Lower leg skin (tissue), 4 donors: ENCODE measurements at regions not wholly inside any gene's neighbourhood (a gene's known extent, or its start where the extent isn't known, plus 50 kb on each side); places are given as distances from the start of the nearest gene placed in this dataset.

ENCODE experiments used
- DNase-seq, 2 donors: peaks; one replicate each; pipeline ENCODE4 v3.0.0-alpha.2; 2019; ENCODE audit warnings: low spot score in 2 of 2
- H3K4me3 ChIP-seq: fragments of 200-600 bp; sonication (generic); 2 replicates; pipeline ENCODE4 v1.5.1; 2017; ENCODE audit warnings: mild to moderate bottlenecking, low read depth; ENCODE audit not compliant: poor library complexity, severe bottlenecking
- CTCF ChIP-seq, 3 donors: fragments of 450-650 bp; IDR thresholded peaks; one replicate each; pipeline ENCODE4 v1.5.1; 2016; ENCODE audit warnings: antibody characterized with exemption in 3 of 3, mild to moderate bottlenecking in 3 of 3, moderate library complexity in 2 of 3
- POLR2A ChIP-seq, 2 donors: fragments of 450-650 bp; IDR thresholded peaks; one replicate each; pipeline ENCODE4 v1.6.1; 2016 to 2017; ENCODE audit warnings: antibody characterized with exemption in 2 of 2, mild to moderate bottlenecking in 1 of 2, moderate library complexity in 1 of 2
- WGBS, 2 donors: methylation state at CpG; one replicate each; pipeline ENCODE4 v1.1.5; 2018; 5-methylcytosine and 5-hydroxymethylcytosine counted together
- intact Hi-C: fragments of 100-400 bp; cut with DNase I; formaldehyde crosslinking; loops from one replicate; pipeline ENCODE4 v1.15.0; 2023; ENCODE audit warnings: low total_unique reads

GRCh38 chr5:56330806-56331205, 97.7 kb upstream of the ANKRD55 start:
- H3K4me3 ChIP-seq: no peak overlapping the region
- intact Hi-C loops: no loop called here
- no peak for DNase-seq
- TF ChIP-seq POLR2A (IDR thresholded peaks at IDR 0.05) (no peak), CTCF (IDR thresholded peaks at IDR 0.05) (no peak)
- WGBS, 2 donors: 84 to 85% methylated on average over 1 of the region's 1 CpG

DNA sequence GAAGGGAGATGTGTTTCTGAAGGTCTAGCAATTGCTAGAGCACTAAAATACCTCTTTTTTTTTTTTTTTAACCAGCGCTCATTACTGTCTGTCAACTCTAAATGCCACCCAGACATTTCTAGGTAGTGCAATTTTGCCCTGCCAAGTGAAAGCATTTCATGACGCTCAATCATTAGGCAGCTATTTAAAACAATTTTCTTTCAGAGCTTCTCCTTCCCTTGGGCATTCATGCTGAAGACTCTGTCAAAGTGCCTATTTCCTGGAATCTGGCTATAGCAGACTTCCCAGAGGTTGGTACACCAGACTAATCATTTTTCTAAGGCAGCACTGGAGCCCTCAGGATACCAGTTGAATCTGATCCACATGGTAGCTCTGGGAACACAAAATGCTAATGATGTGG, 97.0 kb upstream of the ANKRD55 start:
- 27 to 46% methylated on average over 2 of the region's 2 CpGs for WGBS, 2 donors
- TF ChIP-seq CTCF (IDR thresholded peaks at IDR 0.05) (no peak), POLR2A (IDR thresholded peaks at IDR 0.05) (no peak)
- no peak for DNase-seq
- intact Hi-C loops: no loop called here
- H3K4me3 ChIP-seq: no peak overlapping the region

- H3K4me3 ChIP-seq: no peak overlapping the region
Observed at GRCh38 chr5:56329652-56330051, 96.5 kb upstream of the ANKRD55 start.

GRCh38 chr5:56328753-56329560, 95.8 kb upstream of the ANKRD55 start:
- WGBS, 2 donors: 61 to 62% methylated on average over 3 of the region's 3 CpGs
- TF ChIP-seq CTCF (IDR thresholded peaks at IDR 0.05) (no peak), POLR2A (IDR thresholded peaks at IDR 0.05) (no peak)
- no peak for DNase-seq
- no peak overlapping the region for H3K4me3 ChIP-seq
- intact Hi-C loops: no loop called here

More at GRCh38 chr5:56329652-56330051, 96.5 kb upstream of the ANKRD55 start:
- 74 to 82% methylated on average over 3 of the region's 3 CpGs for WGBS, 2 donors
- no peak for DNase-seq
- no peak for TF ChIP-seq POLR2A (IDR thresholded peaks at IDR 0.05)
- TF ChIP-seq CTCF (IDR thresholded peaks at IDR 0.05): no peak
- intact Hi-C loops: no loop called here

GRCh38 chr5:56327809-56328208, 94.7 kb upstream of the ANKRD55 start:
- DNase-seq: no peak
- TF ChIP-seq CTCF (IDR thresholded peaks at IDR 0.05) (no peak), POLR2A (IDR thresholded peaks at IDR 0.05) (no peak)
- WGBS, 2 donors: 73 to 77% methylated on average over 6 of the region's 6 CpGs
- no peak overlapping the region for H3K4me3 ChIP-seq
- intact Hi-C loops: no loop called here

DNA sequence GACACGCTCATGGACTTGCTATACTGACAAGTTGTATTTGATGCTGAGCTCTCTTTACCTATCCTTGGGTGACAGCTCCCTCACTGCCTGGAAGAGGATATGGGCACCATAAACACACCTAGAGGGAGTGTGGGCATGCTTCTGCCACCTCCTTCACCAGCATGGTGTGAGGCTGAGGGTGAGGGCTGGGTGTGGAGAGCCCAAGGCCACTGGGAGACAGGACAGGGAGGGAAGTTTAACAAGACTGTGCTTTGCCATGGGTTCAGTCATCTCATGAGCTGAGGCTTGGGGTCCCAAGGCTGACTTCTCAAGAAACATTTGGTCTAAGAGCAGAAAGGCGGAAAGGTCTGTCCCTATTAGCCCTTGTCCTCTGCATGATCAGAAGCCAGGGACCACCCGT, 93.6 kb upstream of the ANKRD55 start:
- TF ChIP-seq POLR2A (IDR thresholded peaks at IDR 0.05): no peak
- no peak for TF ChIP-seq CTCF (IDR thresholded peaks at IDR 0.05)
- no peak overlapping the region for H3K4me3 ChIP-seq
- intact Hi-C loops: no loop called here
- DNase-seq: no peak
- 95% methylated on average over 3 of the region's 3 CpGs for WGBS, 2 donors
